GM21526 (cell line): ENCODE measurements at regions not wholly inside any gene's neighbourhood (a gene's known extent, or its start where the extent isn't known, plus 50 kb on each side); places are given as distances from the start of the nearest gene placed in this dataset.
"Not testable (repeated sequence)": the region's sequence is repeated elsewhere in the genome, so short reads cannot be mapped to it uniquely, and the experiment has no call there.

Experiments used
- ATAC-seq: cut with Tn5 transposase; IDR thresholded peaks from one replicate; pipeline ENCODE4 v1.9.1; 2021; ENCODE audit warnings: moderate library complexity; ENCODE audit not compliant: unreplicated experiment, low FRiP score

- ATAC-seq = no peak
Measured at GRCh38 chr9:86589273-86589672, 235.1 kb upstream of the TUT7 start.

- no peak for ATAC-seq
Measured at GRCh38 chr9:86586144-86586494, 231.9 kb upstream of the TUT7 start.

GRCh38 chr9:86585422-86586143, 231.4 kb upstream of the TUT7 start:
- no peak for ATAC-seq

GRCh38 chr9:86580688-86581087, 226.5 kb upstream of the TUT7 start:
- no peak for ATAC-seq

- ATAC-seq = no peak
Measured at GRCh38 chr9:86578722-86579121, 224.5 kb upstream of the TUT7 start.

- ATAC-seq = no peak
Measured at GRCh38 chr9:86577420-86578333, 223.5 kb upstream of the TUT7 start.

- peak; percentile 66 for ATAC-seq
Measured at GRCh38 chr9:86575825-86576525, 221.8 kb upstream of the TUT7 start.

- ATAC-seq = peak; percentile 50
Measured at GRCh38 chr9:86575137-86575536, 220.9 kb upstream of the TUT7 start.

GRCh38 chr9:86573886-86574285, 219.7 kb upstream of the TUT7 start:
- no peak for ATAC-seq

GRCh38 chr9:86572904-86573303, 218.7 kb upstream of the TUT7 start:
- no peak for ATAC-seq

- ATAC-seq = not testable (repeated sequence)
Measured at GRCh38 chr9:86565603-86566002, 211.4 kb upstream of the TUT7 start.

GRCh38 chr9:86563936-86564335, 209.7 kb upstream of the TUT7 start:
- ATAC-seq = no peak

- ATAC-seq = no peak
Measured at GRCh38 chr9:86563350-86563749, 209.1 kb upstream of the TUT7 start.

GRCh38 chr9:86562691-86563090, 208.5 kb upstream of the TUT7 start:
- no peak for ATAC-seq

- ATAC-seq = no peak
Measured at GRCh38 chr9:86557918-86558317, 203.7 kb upstream of the TUT7 start.

- ATAC-seq = no peak
Measured at GRCh38 chr9:86557063-86557766, 203.0 kb upstream of the TUT7 start.

GRCh38 chr9:86555661-86556060, 201.5 kb upstream of the TUT7 start:
- ATAC-seq = no peak

GRCh38 chr9:86550401-86550800, 196.2 kb upstream of the TUT7 start:
- ATAC-seq = no peak

GRCh38 chr9:86549920-86550319, 195.7 kb upstream of the TUT7 start:
- ATAC-seq = no peak

GRCh38 chr9:86549401-86549811, 195.2 kb upstream of the TUT7 start:
- no peak for ATAC-seq

- ATAC-seq = no peak
Measured at GRCh38 chr9:86548220-86548619, 194.0 kb upstream of the TUT7 start.
